ENCODE measurements at regions not wholly inside any gene's neighbourhood (a gene's known extent, or its start where the extent isn't known, plus 50 kb on each side); places are given as distances from the start of the nearest gene placed in this dataset.

DNA sequence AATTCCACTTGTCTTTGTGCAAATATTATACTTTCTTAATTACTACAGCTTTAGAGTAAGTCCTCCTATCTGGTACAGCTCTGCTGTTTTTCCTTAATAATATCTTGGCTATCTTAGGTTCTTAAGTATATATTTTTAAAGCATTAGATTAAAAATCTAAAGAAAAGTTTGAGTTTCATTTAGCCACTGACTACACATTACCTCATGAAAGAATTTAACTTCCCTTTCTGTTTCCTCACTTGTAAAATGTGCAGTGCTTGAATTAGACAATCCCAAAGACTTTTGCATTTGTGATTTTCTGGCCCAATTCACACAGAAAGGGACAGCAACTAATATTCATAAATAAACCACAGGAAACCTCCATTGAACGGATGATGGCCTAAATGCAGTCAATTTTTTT lies 126.4 kb upstream of the SAMSN1 start:
- no peak for TF ChIP-seq POLR2A (IDR thresholded peaks at IDR 0.05)
- no peak for TF ChIP-seq EP300 (IDR thresholded peaks at IDR 0.05)
